ENCODE measurements at regions not wholly inside any gene's neighbourhood (a gene's known extent, or its start where the extent isn't known, plus 50 kb on each side); places are given as distances from the start of the nearest gene placed in this dataset.

- TF ChIP-seq EZH2phosphoT487 (IDR thresholded peaks at IDR 0.05; ENCODE audit: low read depth) (no peak), CTCF (IDR thresholded peaks at IDR 0.05; ENCODE audit: low read depth, low read length) (no peak)
- Histone ChIP-seq H3K36me3 (replicated peaks; ENCODE audit: low read depth, low read length) (no peaks in the 10 kb centered on the region), H4K20me1 (ENCODE audit: insufficient read depth, low read length) (no peaks in the 10 kb centered on the region), H3K4me3 (ENCODE audit: low read length) (no peak overlapping the region), H3K9ac (ENCODE audit: low read length) (no peak overlapping the region), H3K9me3 (ENCODE audit: insufficient read depth, low read length) (no peaks in the 10 kb centered on the region), H3K4me2 (ENCODE audit: low read length) (no peak overlapping the region), H3K4me1 (ENCODE audit: low read length) (no peaks in the 10 kb centered on the region), H2AFZ (ENCODE audit: low read depth, low read length) (no peak overlapping the region), H3K27ac (ENCODE audit: low read length) (no peak overlapping the region), H3K79me2 (ENCODE audit: low read length) (no peaks in the 10 kb centered on the region), H3K27me3 (ENCODE audit: low read depth, low read length) (peaks cover 12% of the 10 kb centered on the region)
Observed at GRCh38 chr16:86894925-86895324, 316.6 kb downstream of the FOXL1 start.

- no peaks in the 10 kb centered on the region for H3K79me2 ChIP-seq (ENCODE audit: low read length)
- no peaks in the 10 kb centered on the region for H3K36me3 ChIP-seq (replicated peaks; ENCODE audit: low read depth, low read length)
- H2AFZ ChIP-seq (ENCODE audit: low read depth, low read length): no peak overlapping the region
- no peak overlapping the region for H3K4me2 ChIP-seq (ENCODE audit: low read length)
- no peak overlapping the region for H3K4me3 ChIP-seq (ENCODE audit: low read length)
- no peak overlapping the region for H3K27ac ChIP-seq (ENCODE audit: low read length)
- H3K9ac ChIP-seq (ENCODE audit: low read length): no peak overlapping the region
- no peaks in the 10 kb centered on the region for H3K4me1 ChIP-seq (ENCODE audit: low read length)
- H4K20me1 ChIP-seq (ENCODE audit: insufficient read depth, low read length): no peaks in the 10 kb centered on the region
- H3K27me3 ChIP-seq (ENCODE audit: low read depth, low read length): peaks cover 12% of the 10 kb centered on the region
- TF ChIP-seq CTCF (IDR thresholded peaks at IDR 0.05; ENCODE audit: low read depth, low read length) (no peak), EZH2phosphoT487 (IDR thresholded peaks at IDR 0.05; ENCODE audit: low read depth) (no peak)
- no peaks in the 10 kb centered on the region for H3K9me3 ChIP-seq (ENCODE audit: insufficient read depth, low read length)
Observed at GRCh38 chr16:86895606-86896005, 317.3 kb downstream of the FOXL1 start.

GRCh38 chr16:86896976-86897375, 318.6 kb downstream of the FOXL1 start:
- peaks cover 9% of the 10 kb centered on the region for H3K27me3 ChIP-seq (ENCODE audit: low read depth, low read length)
- H4K20me1 ChIP-seq (ENCODE audit: insufficient read depth, low read length): no peaks in the 10 kb centered on the region
- H3K4me3 ChIP-seq (ENCODE audit: low read length): no peak overlapping the region
- H3K9ac ChIP-seq (ENCODE audit: low read length): no peak overlapping the region
- no peaks in the 10 kb centered on the region for H3K79me2 ChIP-seq (ENCODE audit: low read length)
- H2AFZ ChIP-seq (ENCODE audit: low read depth, low read length): no peak overlapping the region
- H3K9me3 ChIP-seq (ENCODE audit: insufficient read depth, low read length): no peaks in the 10 kb centered on the region
- TF ChIP-seq EZH2phosphoT487 (IDR thresholded peaks at IDR 0.05; ENCODE audit: low read depth) (no peak), CTCF (IDR thresholded peaks at IDR 0.05; ENCODE audit: low read depth, low read length) (no peak)
- no peaks in the 10 kb centered on the region for H3K4me1 ChIP-seq (ENCODE audit: low read length)
- no peak overlapping the region for H3K4me2 ChIP-seq (ENCODE audit: low read length)
- no peak overlapping the region for H3K27ac ChIP-seq (ENCODE audit: low read length)
- H3K36me3 ChIP-seq (replicated peaks; ENCODE audit: low read depth, low read length): no peaks in the 10 kb centered on the region

GRCh38 chr16:86897486-86897885, 319.1 kb downstream of the FOXL1 start:
- Histone ChIP-seq H3K27ac (ENCODE audit: low read length) (no peak overlapping the region), H3K79me2 (ENCODE audit: low read length) (no peaks in the 10 kb centered on the region), H3K4me1 (ENCODE audit: low read length) (no peaks in the 10 kb centered on the region), H3K36me3 (replicated peaks; ENCODE audit: low read depth, low read length) (no peaks in the 10 kb centered on the region), H3K9ac (ENCODE audit: low read length) (no peak overlapping the region), H3K9me3 (ENCODE audit: insufficient read depth, low read length) (no peaks in the 10 kb centered on the region), H3K4me3 (ENCODE audit: low read length) (no peak overlapping the region), H2AFZ (ENCODE audit: low read depth, low read length) (no peak overlapping the region), H3K4me2 (ENCODE audit: low read length) (no peak overlapping the region), H4K20me1 (ENCODE audit: insufficient read depth, low read length) (no peaks in the 10 kb centered on the region), H3K27me3 (ENCODE audit: low read depth, low read length) (peaks cover 4% of the 10 kb centered on the region)
- TF ChIP-seq EZH2phosphoT487 (IDR thresholded peaks at IDR 0.05; ENCODE audit: low read depth): no peak
- TF ChIP-seq CTCF (IDR thresholded peaks at IDR 0.05; ENCODE audit: low read depth, low read length): no peak
